T-helper 1 cell treated with Interleukin-12 subunit alpha and Interleukin-12 subunit beta and Interleukin-4 antibody, amounts not matched to agents 30 μg/mL and 1 μg/mL, for 36 hours (primary cell): ENCODE measurements at regions not wholly inside any gene's neighbourhood (a gene's known extent, or its start where the extent isn't known, plus 50 kb on each side); places are given as distances from the start of the nearest gene placed in this dataset.

ENCODE experiments used
- H3K27ac Mint-ChIP-seq: one replicate; pipeline ENCODE4 v1.8.0; 2021; ENCODE audit warnings: mild to moderate bottlenecking, mixed read lengths
- H3K27me3 Mint-ChIP-seq: one replicate; pipeline ENCODE4 v1.8.0; 2021; ENCODE audit warnings: low read depth, mixed read lengths
- H3K36me3 Mint-ChIP-seq: one replicate; pipeline ENCODE4 v1.8.0; 2021; ENCODE audit warnings: low read depth, mixed read lengths
- H3K4me1 Mint-ChIP-seq: one replicate; pipeline ENCODE4 v1.8.0; 2021; ENCODE audit warnings: low read depth, mixed read lengths
- H3K4me3 Mint-ChIP-seq: one replicate; pipeline ENCODE4 v1.8.0; 2021; ENCODE audit warnings: mild to moderate bottlenecking, moderate library complexity, mixed read lengths
- H3K9me3 Mint-ChIP-seq: one replicate; pipeline ENCODE4 v1.8.0; 2021; ENCODE audit warnings: mixed read lengths

- H3K4me1 Mint-ChIP-seq: no peaks in the 10 kb centered on the region
- H3K27me3 Mint-ChIP-seq: peaks cover 7% of the 10 kb centered on the region
- H3K36me3 Mint-ChIP-seq: no peaks in the 10 kb centered on the region
- no peaks in the 10 kb centered on the region for H3K9me3 Mint-ChIP-seq
- H3K27ac Mint-ChIP-seq: no peak overlapping the region
- H3K4me3 Mint-ChIP-seq: no peak overlapping the region
Observed at GRCh38 chr15:77713281-77713680, 80.6 kb upstream of the LINGO1 start.

- H3K27me3 Mint-ChIP-seq: peaks cover 7% of the 10 kb centered on the region
- no peaks in the 10 kb centered on the region for H3K9me3 Mint-ChIP-seq
- no peak overlapping the region for H3K27ac Mint-ChIP-seq
- H3K36me3 Mint-ChIP-seq: no peaks in the 10 kb centered on the region
- no peak overlapping the region for H3K4me3 Mint-ChIP-seq
- H3K4me1 Mint-ChIP-seq: no peaks in the 10 kb centered on the region
Observed at GRCh38 chr15:77712438-77712837, 79.7 kb upstream of the LINGO1 start.

- H3K27me3 Mint-ChIP-seq: no peaks in the 10 kb centered on the region
- no peaks in the 10 kb centered on the region for H3K9me3 Mint-ChIP-seq
- no peaks in the 10 kb centered on the region for H3K4me1 Mint-ChIP-seq
- H3K4me3 Mint-ChIP-seq: no peak overlapping the region
- H3K36me3 Mint-ChIP-seq: no peaks in the 10 kb centered on the region
- H3K27ac Mint-ChIP-seq: no peak overlapping the region
Observed at GRCh38 chr15:77710637-77711036, 77.9 kb upstream of the LINGO1 start.

GRCh38 chr15:77710206-77710605 lies 77.5 kb upstream of the LINGO1 start:
- H3K27me3 Mint-ChIP-seq: no peaks in the 10 kb centered on the region
- no peaks in the 10 kb centered on the region for H3K9me3 Mint-ChIP-seq
- no peaks in the 10 kb centered on the region for H3K36me3 Mint-ChIP-seq
- no peak overlapping the region for H3K4me3 Mint-ChIP-seq
- H3K4me1 Mint-ChIP-seq: no peaks in the 10 kb centered on the region
- H3K27ac Mint-ChIP-seq: no peak overlapping the region

GRCh38 chr15:77709135-77709886 lies 76.6 kb upstream of the LINGO1 start:
- Mint-ChIP-seq H3K9me3 (no peaks in the 10 kb centered on the region), H3K27me3 (no peaks in the 10 kb centered on the region), H3K27ac (no peak overlapping the region), H3K4me1 (no peaks in the 10 kb centered on the region), H3K4me3 (no peak overlapping the region), H3K36me3 (no peaks in the 10 kb centered on the region)

- no peaks in the 10 kb centered on the region for H3K27me3 Mint-ChIP-seq
- H3K4me3 Mint-ChIP-seq: no peak overlapping the region
- H3K27ac Mint-ChIP-seq: no peak overlapping the region
- H3K36me3 Mint-ChIP-seq: no peaks in the 10 kb centered on the region
- H3K9me3 Mint-ChIP-seq: no peaks in the 10 kb centered on the region
- no peaks in the 10 kb centered on the region for H3K4me1 Mint-ChIP-seq
Observed at GRCh38 chr15:77706482-77707244, 74.0 kb upstream of the LINGO1 start.

- no peak overlapping the region for H3K4me3 Mint-ChIP-seq
- H3K27me3 Mint-ChIP-seq: no peaks in the 10 kb centered on the region
- no peak overlapping the region for H3K27ac Mint-ChIP-seq
- H3K9me3 Mint-ChIP-seq: no peaks in the 10 kb centered on the region
- no peaks in the 10 kb centered on the region for H3K36me3 Mint-ChIP-seq
- H3K4me1 Mint-ChIP-seq: no peaks in the 10 kb centered on the region
Observed at GRCh38 chr15:77702211-77702957, 69.7 kb upstream of the LINGO1 start.

- Mint-ChIP-seq H3K27ac (no peak overlapping the region), H3K36me3 (no peaks in the 10 kb centered on the region), H3K4me1 (no peaks in the 10 kb centered on the region), H3K4me3 (no peak overlapping the region), H3K27me3 (no peaks in the 10 kb centered on the region), H3K9me3 (no peaks in the 10 kb centered on the region)
Observed at GRCh38 chr15:77698481-77698880, 65.8 kb upstream of the LINGO1 start.

- H3K27ac Mint-ChIP-seq: no peak overlapping the region
- H3K4me1 Mint-ChIP-seq: no peaks in the 10 kb centered on the region
- no peak overlapping the region for H3K4me3 Mint-ChIP-seq
- H3K36me3 Mint-ChIP-seq: no peaks in the 10 kb centered on the region
- no peaks in the 10 kb centered on the region for H3K9me3 Mint-ChIP-seq
- no peaks in the 10 kb centered on the region for H3K27me3 Mint-ChIP-seq
Observed at GRCh38 chr15:77697893-77698292, 65.2 kb upstream of the LINGO1 start.

- no peaks in the 10 kb centered on the region for H3K4me1 Mint-ChIP-seq
- H3K9me3 Mint-ChIP-seq: no peaks in the 10 kb centered on the region
- no peaks in the 10 kb centered on the region for H3K36me3 Mint-ChIP-seq
- no peaks in the 10 kb centered on the region for H3K27me3 Mint-ChIP-seq
- no peak overlapping the region for H3K4me3 Mint-ChIP-seq
- no peak overlapping the region for H3K27ac Mint-ChIP-seq
Observed at GRCh38 chr15:77696871-77697270, 64.2 kb upstream of the LINGO1 start.

- Mint-ChIP-seq H3K27ac (no peak overlapping the region), H3K4me1 (no peaks in the 10 kb centered on the region), H3K36me3 (no peaks in the 10 kb centered on the region), H3K9me3 (no peaks in the 10 kb centered on the region), H3K27me3 (no peaks in the 10 kb centered on the region), H3K4me3 (no peak overlapping the region)
Observed at GRCh38 chr15:77695961-77696582, 63.4 kb upstream of the LINGO1 start.

GRCh38 chr15:77695548-77695947 lies 62.8 kb upstream of the LINGO1 start:
- no peak overlapping the region for H3K27ac Mint-ChIP-seq
- H3K36me3 Mint-ChIP-seq: no peaks in the 10 kb centered on the region
- H3K4me1 Mint-ChIP-seq: no peaks in the 10 kb centered on the region
- H3K9me3 Mint-ChIP-seq: no peaks in the 10 kb centered on the region
- H3K27me3 Mint-ChIP-seq: no peaks in the 10 kb centered on the region
- no peak overlapping the region for H3K4me3 Mint-ChIP-seq

- H3K4me3 Mint-ChIP-seq: no peak overlapping the region
- no peaks in the 10 kb centered on the region for H3K27me3 Mint-ChIP-seq
- no peak overlapping the region for H3K27ac Mint-ChIP-seq
- H3K36me3 Mint-ChIP-seq: no peaks in the 10 kb centered on the region
- peaks cover under 1% of the 10 kb centered on the region for H3K4me1 Mint-ChIP-seq
- no peaks in the 10 kb centered on the region for H3K9me3 Mint-ChIP-seq
Observed at GRCh38 chr15:77693576-77693975, 60.9 kb upstream of the LINGO1 start.

GRCh38 chr15:77692614-77693013 lies 59.9 kb upstream of the LINGO1 start:
- Mint-ChIP-seq H3K4me1 (peaks cover 2% of the 10 kb centered on the region), H3K9me3 (no peaks in the 10 kb centered on the region), H3K4me3 (no peak overlapping the region), H3K27ac (no peak overlapping the region), H3K36me3 (no peaks in the 10 kb centered on the region), H3K27me3 (no peaks in the 10 kb centered on the region)
